ENCODE measurements at regions not wholly inside any gene's neighbourhood (a gene's known extent, or its start where the extent isn't known, plus 50 kb on each side); places are given as distances from the start of the nearest gene placed in this dataset.

DNA sequence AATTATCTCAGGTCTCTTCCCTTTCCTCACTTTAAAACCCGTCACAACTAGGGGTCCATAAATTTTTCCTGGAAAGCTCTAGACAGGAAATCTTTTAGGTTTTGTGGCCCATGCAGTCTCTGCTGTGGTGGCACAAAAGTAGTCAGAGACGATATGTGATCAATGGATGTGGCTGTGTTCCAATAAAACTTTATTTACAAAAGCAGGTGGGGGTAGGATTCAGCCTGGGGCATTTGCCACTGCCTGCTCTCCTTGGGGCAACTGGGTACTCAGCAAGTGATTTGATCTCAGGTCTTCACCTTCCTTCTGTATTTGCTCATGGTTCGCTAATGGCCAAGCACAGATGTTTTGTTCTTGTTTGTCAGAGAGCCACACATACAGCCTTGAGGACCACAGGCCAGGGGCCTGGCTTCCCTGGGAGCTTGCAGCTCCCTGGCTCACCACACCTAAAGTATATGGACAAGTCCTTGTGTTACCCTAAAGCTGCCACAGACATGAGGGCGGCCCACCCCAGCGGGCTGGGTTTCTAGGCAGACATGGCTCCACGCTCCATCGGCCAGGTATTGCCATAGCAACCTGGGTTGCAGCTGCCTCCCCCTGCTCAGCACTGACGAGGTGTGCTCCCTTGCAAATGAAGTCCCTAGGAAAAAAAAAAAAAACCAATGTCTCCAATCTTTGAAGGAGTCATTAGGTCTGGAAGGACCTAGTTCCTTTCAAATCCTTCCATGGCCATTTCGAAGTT lies 89.7 kb upstream of the YWHAQ start:
- TF ChIP-seq, protein P1, sequence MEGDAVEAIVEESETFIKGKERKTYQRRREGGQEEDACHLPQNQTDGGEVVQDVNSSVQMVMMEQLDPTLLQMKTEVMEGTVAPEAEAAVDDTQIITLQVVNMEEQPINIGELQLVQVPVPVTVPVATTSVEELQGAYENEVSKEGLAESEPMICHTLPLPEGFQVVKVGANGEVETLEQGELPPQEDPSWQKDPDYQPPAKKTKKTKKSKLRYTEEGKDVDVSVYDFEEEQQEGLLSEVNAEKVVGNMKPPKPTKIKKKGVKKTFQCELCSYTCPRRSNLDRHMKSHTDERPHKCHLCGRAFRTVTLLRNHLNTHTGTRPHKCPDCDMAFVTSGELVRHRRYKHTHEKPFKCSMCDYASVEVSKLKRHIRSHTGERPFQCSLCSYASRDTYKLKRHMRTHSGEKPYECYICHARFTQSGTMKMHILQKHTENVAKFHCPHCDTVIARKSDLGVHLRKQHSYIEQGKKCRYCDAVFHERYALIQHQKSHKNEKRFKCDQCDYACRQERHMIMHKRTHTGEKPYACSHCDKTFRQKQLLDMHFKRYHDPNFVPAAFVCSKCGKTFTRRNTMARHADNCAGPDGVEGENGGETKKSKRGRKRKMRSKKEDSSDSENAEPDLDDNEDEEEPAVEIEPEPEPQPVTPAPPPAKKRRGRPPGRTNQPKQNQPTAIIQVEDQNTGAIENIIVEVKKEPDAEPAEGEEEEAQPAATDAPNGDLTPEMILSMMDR (IDR thresholded peaks at IDR 0.05), result no peak
- no peak for TF ChIP-seq POLR2A (IDR thresholded peaks at IDR 0.05)

Data from gastroesophageal sphincter (tissue), 3 donors.